ENCODE measurements at regions not wholly inside any gene's neighbourhood (a gene's known extent, or its start where the extent isn't known, plus 50 kb on each side); places are given as distances from the start of the nearest gene placed in this dataset.

DNA sequence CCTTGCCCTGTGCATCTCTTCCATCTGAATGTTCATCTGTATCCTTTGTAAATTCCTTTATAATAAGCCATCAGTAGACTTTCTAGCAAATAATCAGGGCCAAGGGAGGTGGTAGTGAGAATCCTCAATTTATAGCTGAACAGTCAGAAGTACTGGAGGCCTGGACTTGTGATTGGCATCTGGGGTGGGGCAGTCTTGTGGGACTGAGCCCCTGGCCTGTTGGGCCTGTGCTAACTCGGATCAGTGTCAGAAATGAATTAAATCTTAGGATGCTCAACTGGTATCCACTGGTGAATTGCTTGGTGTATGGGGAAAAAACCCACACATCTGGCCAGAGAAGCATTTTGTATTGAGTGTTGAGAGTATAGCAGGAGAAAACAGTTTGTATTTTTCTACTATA is 481.8 kb downstream of the GLRX3 start:
- Histone ChIP-seq H3K23me2 (ENCODE audit: insufficient read length, low read depth, low read length, poor library complexity, severe bottlenecking) (no peaks in the 10 kb centered on the region), H2AK5ac (ENCODE audit: insufficient read length, low read length) (no peak overlapping the region), H3K14ac (ENCODE audit: insufficient read depth, low read length) (no peak overlapping the region), H2BK120ac (ENCODE audit: low read depth, low read length, poor library complexity, severe bottlenecking) (no peak overlapping the region), H3K56ac (ENCODE audit: insufficient read length, low read depth, low read length) (no peak overlapping the region), H3K9me3 (ENCODE audit: control insufficient read depth, low read depth, low read length) (no peaks in the 10 kb centered on the region), H3K79me1 (ENCODE audit: insufficient read depth, low read depth, low read length, poor library complexity, severe bottlenecking) (no peaks in the 10 kb centered on the region), H2AFZ (ENCODE audit: low read length) (no peak overlapping the region), H4K91ac (ENCODE audit: insufficient read length, low read depth, low read length) (no peak overlapping the region), H4K20me1 (ENCODE audit: control insufficient read depth, insufficient read depth, insufficient read length) (no peaks in the 10 kb centered on the region), H3K18ac (ENCODE audit: insufficient read length, low read depth, low read length) (no peak overlapping the region), H3K9ac (ENCODE audit: extremely low read depth, insufficient read length, low read length) (no peak overlapping the region), H3K23ac (ENCODE audit: insufficient read length, low read depth, low read length) (no peak overlapping the region), H3K27me3 (ENCODE audit: insufficient read depth, low read length) (no peaks in the 10 kb centered on the region), H3K4me1 (ENCODE audit: insufficient read depth, low read length) (no peaks in the 10 kb centered on the region; the same call in 1 of the 2 replicates), H3K79me2 (ENCODE audit: insufficient read depth, low read length) (no peaks in the 10 kb centered on the region), H3T11ph (ENCODE audit: low read length) (no peak overlapping the region), H2BK15ac (ENCODE audit: low read depth, low read length) (no peak overlapping the region), H4K5ac (ENCODE audit: insufficient read length, low read depth, low read length) (no peak overlapping the region), H4K8ac (replicated peaks; ENCODE audit: insufficient read length, low read depth, low read length) (no peak overlapping the region), H2BK12ac (ENCODE audit: insufficient read length, low read depth, low read length) (no peak overlapping the region), H2BK5ac (ENCODE audit: insufficient read length, low read length) (no peak overlapping the region), H3K27ac (ENCODE audit: insufficient read length, low read depth, low read length) (no peak overlapping the region), H3K4me2 (ENCODE audit: insufficient read depth, insufficient read length, low read length) (no peak overlapping the region), H2BK20ac (ENCODE audit: low read depth, low read length, poor library complexity, severe bottlenecking) (no peak overlapping the region), H3K4ac (ENCODE audit: low read depth, low read length) (no peak overlapping the region)
- peaks cover 30 to 36% of the 10 kb centered on the region in 2 experiments for H3K4me1 Mint-ChIP-seq
- TF ChIP-seq, protein P1, sequence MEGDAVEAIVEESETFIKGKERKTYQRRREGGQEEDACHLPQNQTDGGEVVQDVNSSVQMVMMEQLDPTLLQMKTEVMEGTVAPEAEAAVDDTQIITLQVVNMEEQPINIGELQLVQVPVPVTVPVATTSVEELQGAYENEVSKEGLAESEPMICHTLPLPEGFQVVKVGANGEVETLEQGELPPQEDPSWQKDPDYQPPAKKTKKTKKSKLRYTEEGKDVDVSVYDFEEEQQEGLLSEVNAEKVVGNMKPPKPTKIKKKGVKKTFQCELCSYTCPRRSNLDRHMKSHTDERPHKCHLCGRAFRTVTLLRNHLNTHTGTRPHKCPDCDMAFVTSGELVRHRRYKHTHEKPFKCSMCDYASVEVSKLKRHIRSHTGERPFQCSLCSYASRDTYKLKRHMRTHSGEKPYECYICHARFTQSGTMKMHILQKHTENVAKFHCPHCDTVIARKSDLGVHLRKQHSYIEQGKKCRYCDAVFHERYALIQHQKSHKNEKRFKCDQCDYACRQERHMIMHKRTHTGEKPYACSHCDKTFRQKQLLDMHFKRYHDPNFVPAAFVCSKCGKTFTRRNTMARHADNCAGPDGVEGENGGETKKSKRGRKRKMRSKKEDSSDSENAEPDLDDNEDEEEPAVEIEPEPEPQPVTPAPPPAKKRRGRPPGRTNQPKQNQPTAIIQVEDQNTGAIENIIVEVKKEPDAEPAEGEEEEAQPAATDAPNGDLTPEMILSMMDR (conservative IDR thresholded peaks at IDR 0.05): no peak
- peaks cover 1 to 8% (median 4%) of the 10 kb centered on the region in 3 experiments; a peak in 3 of 7 replicates for H3K36me3 Mint-ChIP-seq (ENCODE audit: insufficient read depth in 1 of 3, low read depth in 3 of 3)
- no peak for DNase-seq
- no peaks in the 10 kb centered on the region; the same call in 1 of the 2 replicates for H3K27me3 Mint-ChIP-seq (ENCODE audit: low read depth)
- no peak overlapping the region; a peak in 1 of 7 replicates for H3K27ac Mint-ChIP-seq
- peaks cover 7 to 8% of the 10 kb centered on the region in 2 experiments for H3K9me3 Mint-ChIP-seq
- no CpG with 5 or more reads among the region's 1 CpG for WGBS (ENCODE audit: extremely low coverage, insufficient read length, low lambda C conversion rate)
- no peak overlapping the region for H3K4me3 Mint-ChIP-seq

Data from H9 (cell line).